CD4-positive, alpha-beta memory T cell (primary cell): ENCODE measurements at regions not wholly inside any gene's neighbourhood (a gene's known extent, or its start where the extent isn't known, plus 50 kb on each side); places are given as distances from the start of the nearest gene placed in this dataset.

Experiments
- CTCF ChIA-PET: fragments of 350-600 bp; sonication (Branson Sonifier 250); formaldehyde crosslinking; loops from one replicate; lab custom pipeline; 2021; ENCODE audit warnings: inconsistent platforms; ENCODE audit not compliant: partially characterized antibody; lab: Charles Lee
- POLR2A ChIA-PET: fragments of 350-600 bp; sonication (Branson Sonifier 250); formaldehyde crosslinking; loops from one replicate; lab custom pipeline; 2021; ENCODE audit not compliant: partially characterized antibody; lab: Charles Lee
- DNase-seq, 5 donors: peaks; one replicate each; pipeline versions ENCODE4 v3.0.0 to v3.0.0-alpha.2; 2020 to 2022; ENCODE audit warnings: mixed read lengths in 1 of 5
- H3K27ac ChIP-seq: one replicate; pipeline ENCODE4 v1.7.0; 2013; ENCODE audit warnings: low read depth, low read length
- H3K27me3 ChIP-seq: 2 replicates; pipeline ENCODE4 v1.7.0; 2013; ENCODE audit warnings: mild to moderate bottlenecking, low read length, moderate library complexity; ENCODE audit not compliant: insufficient read depth
- H3K36me3 ChIP-seq: 2 replicates; pipeline ENCODE4 v1.7.0; 2013; ENCODE audit warnings: mild to moderate bottlenecking, low read length, moderate library complexity; ENCODE audit not compliant: insufficient read depth
- H3K4me1 ChIP-seq: 2 replicates; pipeline ENCODE4 v1.7.0; 2013; ENCODE audit warnings: mild to moderate bottlenecking, low read length, moderate library complexity; ENCODE audit not compliant: insufficient read depth
- H3K4me3 ChIP-seq, 2 donors: one replicate each; pipeline ENCODE4 v1.7.0; 2013; ENCODE audit warnings: low read length in 2 of 2, mild to moderate bottlenecking in 1 of 2
- H3K9me3 ChIP-seq, 2 donors: one replicate each; pipeline ENCODE4 v1.7.0; 2013; ENCODE audit warnings: low read length in 2 of 2, control low read depth in 1 of 2; ENCODE audit not compliant: control insufficient read depth in 1 of 2
- H3K27ac Mint-ChIP-seq, 7 donors: one replicate each; pipeline ENCODE4 v1.8.0; 2020 to 2021; ENCODE audit warnings: mixed read lengths in 7 of 7, mild to moderate bottlenecking in 6 of 7, inconsistent platforms in 3 of 7, moderate library complexity in 3 of 7
- H3K27me3 Mint-ChIP-seq, 2 donors: one replicate each; pipeline ENCODE4 v1.8.0; 2020 to 2021; ENCODE audit warnings: mixed read lengths in 2 of 2
- H3K36me3 Mint-ChIP-seq, 2 donors: one replicate each; pipeline ENCODE4 v1.8.0; 2020 to 2021; ENCODE audit warnings: mixed read lengths in 2 of 2, inconsistent platforms in 1 of 2, mild to moderate bottlenecking in 1 of 2
- H3K4me1 Mint-ChIP-seq, 4 donors: one replicate each; pipeline ENCODE4 v1.8.0; 2020 to 2021; ENCODE audit warnings: mixed read lengths in 4 of 4, mild to moderate bottlenecking in 1 of 4
- H3K4me3 Mint-ChIP-seq, 8 donors: one replicate each; pipeline ENCODE4 v1.8.0; 2020 to 2021; ENCODE audit warnings: mixed read lengths in 8 of 8, mild to moderate bottlenecking in 7 of 8, moderate library complexity in 6 of 8, inconsistent platforms in 3 of 8
- H3K9me3 Mint-ChIP-seq, 8 donors: one replicate each; pipeline ENCODE4 v1.8.0; 2020 to 2021; ENCODE audit warnings: mixed read lengths in 8 of 8, mild to moderate bottlenecking in 5 of 8, inconsistent platforms in 3 of 8, moderate library complexity in 1 of 8
- intact Hi-C: fragments of 100-400 bp; cut with micrococcal nuclease; formaldehyde crosslinking; loops from one replicate; pipeline ENCODE4 v1.15.1; 2023

DNA sequence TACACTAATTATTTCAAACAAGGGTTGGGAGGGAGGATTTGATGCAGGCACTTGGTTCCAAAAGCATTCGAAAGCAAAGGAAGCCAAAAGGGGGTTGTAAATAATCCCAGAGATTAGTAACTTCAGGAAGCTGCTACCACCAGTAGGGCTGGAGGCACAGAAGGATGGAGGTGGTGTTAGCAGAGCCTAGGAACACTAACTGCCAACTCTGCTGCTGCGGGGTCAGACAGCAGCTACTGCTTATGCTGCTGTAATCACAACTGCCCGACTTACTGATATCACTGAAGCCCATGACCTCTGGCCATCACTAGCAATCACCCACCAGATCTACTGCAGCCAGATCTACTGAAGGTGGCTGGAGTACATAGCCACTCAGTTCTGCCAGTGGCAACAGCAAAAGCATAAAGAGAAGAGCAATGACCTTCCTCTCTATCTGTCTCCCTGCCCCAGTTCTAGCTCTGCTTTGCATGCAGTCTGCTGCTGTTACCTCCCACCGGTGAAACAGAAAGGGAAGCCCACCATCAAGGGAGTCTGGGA lies 408.5 kb downstream of the PLPP3 start:
- intact Hi-C loops = no loop called here
- H3K36me3 Mint-ChIP-seq = no peaks in the 10 kb centered on the region
- H3K4me3 Mint-ChIP-seq = no peak overlapping the region
- Histone ChIP-seq H3K36me3 (no peaks in the 10 kb centered on the region), H3K27ac (no peak overlapping the region), H3K27me3 (no peaks in the 10 kb centered on the region), H3K4me3 (no peak overlapping the region), H3K4me1 (no peaks in the 10 kb centered on the region), H3K9me3 (no peaks in the 10 kb centered on the region)
- no peak for DNase-seq
- H3K9me3 Mint-ChIP-seq = peaks cover 0 to 6% (median 0%) of the 10 kb centered on the region in 8 donors
- ChIA-PET CTCF (interaction anchor here (1.1 kb wide), 1 partner anchor 15 kb away, joined by 3 read pairs; no protein-coding TSS in a partner anchor), POLR2A (no interaction called here)
- H3K4me1 Mint-ChIP-seq = no peaks in the 10 kb centered on the region
- H3K27me3 Mint-ChIP-seq = no peaks in the 10 kb centered on the region
- H3K27ac Mint-ChIP-seq = no peak overlapping the region

DNA sequence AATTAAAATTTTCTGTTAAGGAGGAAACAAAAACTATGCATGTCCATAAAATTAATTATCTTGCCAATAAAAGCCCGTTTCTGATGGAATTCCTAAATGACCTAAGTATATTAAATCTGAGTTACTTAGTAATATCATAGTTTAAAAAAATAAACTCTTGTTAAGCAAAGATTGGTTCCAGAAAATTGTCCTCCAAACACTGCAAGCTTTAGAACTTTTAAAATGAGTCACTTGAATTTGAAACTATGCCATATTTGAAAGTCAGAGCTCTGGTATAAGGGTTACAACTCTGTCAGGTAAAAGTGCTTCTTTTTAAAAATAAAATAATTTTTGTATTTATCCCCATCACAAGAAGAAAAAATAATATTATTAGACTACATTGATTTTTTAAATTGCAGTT lies 409.5 kb downstream of the PLPP3 start:
- intact Hi-C loops = no loop called here
- CTCF ChIA-PET = interaction anchor here (1.1 kb wide), 1 partner anchor 16 kb away, joined by 3 read pairs; no protein-coding TSS in a partner anchor

DNA sequence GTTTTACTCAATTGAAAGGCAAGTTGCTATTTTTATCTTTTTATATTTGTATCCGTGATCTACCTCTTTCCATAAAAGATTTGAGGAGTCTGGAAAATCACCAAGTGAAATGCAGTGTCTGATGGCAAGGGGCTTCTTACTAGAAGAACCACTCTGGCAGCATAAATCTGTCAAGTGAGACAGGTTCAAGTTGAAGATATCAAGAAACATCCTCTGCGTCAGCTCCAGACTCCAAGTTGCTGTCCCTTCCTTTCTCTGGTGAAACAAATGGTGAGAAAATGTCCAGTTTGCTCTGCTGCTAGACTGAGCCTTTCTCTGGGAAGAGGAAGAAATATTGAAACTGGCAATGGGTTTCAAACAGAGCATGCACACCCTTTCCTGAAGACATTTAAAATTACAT lies 411.2 kb downstream of the PLPP3 start:
- H3K27me3 ChIP-seq = no peaks in the 10 kb centered on the region
- Mint-ChIP-seq H3K4me3 (no peak overlapping the region), H3K36me3 (no peaks in the 10 kb centered on the region), H3K27ac (no peak overlapping the region), H3K4me1 (no peaks in the 10 kb centered on the region), H3K27me3 (no peaks in the 10 kb centered on the region), H3K9me3 (peaks cover 0 to 8% (median 2%) of the 10 kb centered on the region in 8 donors)
- no peak overlapping the region for H3K4me3 ChIP-seq
- H3K4me1 ChIP-seq = no peaks in the 10 kb centered on the region
- intact Hi-C loops = no loop called here
- ChIA-PET POLR2A (no interaction called here), CTCF (no interaction called here)
- H3K9me3 ChIP-seq = no peaks in the 10 kb centered on the region
- no peak for DNase-seq
- H3K27ac ChIP-seq = no peak overlapping the region
- H3K36me3 ChIP-seq = no peaks in the 10 kb centered on the region

More for the DNA sequence above, 409.5 kb downstream of the PLPP3 start:
- DNase-seq = no peak
- Mint-ChIP-seq H3K36me3 (no peaks in the 10 kb centered on the region), H3K27me3 (no peaks in the 10 kb centered on the region), H3K9me3 (peaks cover 0 to 8% (median 2%) of the 10 kb centered on the region in 8 donors), H3K4me3 (no peak overlapping the region), H3K4me1 (no peaks in the 10 kb centered on the region), H3K27ac (no peak overlapping the region)
- POLR2A ChIA-PET = no interaction called here
- Histone ChIP-seq H3K27me3 (no peaks in the 10 kb centered on the region), H3K27ac (no peak overlapping the region), H3K4me1 (no peaks in the 10 kb centered on the region), H3K4me3 (no peak overlapping the region), H3K36me3 (no peaks in the 10 kb centered on the region), H3K9me3 (no peaks in the 10 kb centered on the region)

DNA sequence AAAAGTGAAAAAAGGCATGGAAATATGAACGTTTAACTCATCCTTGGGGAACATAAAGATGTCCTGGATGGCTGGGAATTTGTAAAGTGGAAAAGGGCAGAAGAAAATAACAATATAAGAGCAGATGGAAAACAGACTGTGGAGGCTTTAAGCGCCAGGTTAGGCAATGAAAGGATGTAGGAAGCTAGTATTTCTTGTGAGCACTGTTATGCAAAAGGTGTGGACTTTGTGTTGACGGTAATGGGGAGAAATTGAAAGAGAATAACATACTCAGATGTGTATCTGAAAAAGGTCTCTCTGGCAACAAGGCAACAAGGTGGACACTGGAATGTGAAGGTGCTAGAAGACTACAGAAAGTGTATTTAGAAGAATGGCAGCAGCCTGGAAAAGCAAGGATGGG lies 411.8 kb downstream of the PLPP3 start:
- H3K4me3 Mint-ChIP-seq = no peak overlapping the region
- POLR2A ChIA-PET = no interaction called here

DNA sequence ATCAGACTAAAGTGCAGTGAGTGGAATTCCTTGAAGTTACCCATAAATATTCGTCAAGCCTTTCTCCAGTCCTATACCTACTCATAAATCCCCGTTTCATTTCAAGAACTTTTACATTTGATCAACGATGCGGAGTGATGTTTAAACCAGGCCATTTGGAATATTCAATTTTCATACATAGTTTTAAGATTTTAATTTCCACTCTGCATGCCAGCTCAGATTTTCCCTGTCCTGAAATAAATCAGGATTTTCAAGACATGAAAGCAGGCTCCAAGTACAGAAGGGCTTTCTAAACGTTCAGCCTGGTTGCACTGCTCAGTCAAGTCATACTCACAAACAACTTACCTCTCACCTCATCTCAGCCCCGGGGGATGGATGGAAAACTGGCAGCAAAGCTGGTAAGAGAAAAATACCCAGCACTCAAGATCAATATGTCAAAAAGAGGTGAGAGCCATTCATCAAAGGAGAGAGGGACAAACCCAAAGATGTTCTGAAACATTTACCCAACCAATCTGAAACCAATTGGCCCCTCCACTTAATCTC lies 418.5 kb downstream of the PLPP3 start:
- Mint-ChIP-seq H3K27me3 (no peaks in the 10 kb centered on the region), H3K36me3 (no peaks in the 10 kb centered on the region), H3K27ac (no peak overlapping the region), H3K9me3 (peaks cover 0 to 6% (median 5%) of the 10 kb centered on the region in 8 donors), H3K4me3 (no peak overlapping the region), H3K4me1 (no peaks in the 10 kb centered on the region)
- Histone ChIP-seq H3K4me1 (no peaks in the 10 kb centered on the region), H3K27me3 (no peaks in the 10 kb centered on the region), H3K27ac (no peak overlapping the region), H3K9me3 (no peaks in the 10 kb centered on the region), H3K36me3 (no peaks in the 10 kb centered on the region), H3K4me3 (no peak overlapping the region)
- CTCF ChIA-PET = no interaction called here
- POLR2A ChIA-PET = no interaction called here
- intact Hi-C loops = no loop called here
- DNase-seq = no peak

More for the DNA sequence above, 411.8 kb downstream of the PLPP3 start:
- no peaks in the 10 kb centered on the region for H3K27me3 Mint-ChIP-seq
- no peaks in the 10 kb centered on the region for H3K4me1 ChIP-seq
- H3K9me3 Mint-ChIP-seq = peaks cover 0 to 8% (median 2%) of the 10 kb centered on the region in 8 donors
- no peak overlapping the region for H3K4me3 ChIP-seq
- intact Hi-C loops = no loop called here
- no peak overlapping the region for H3K27ac ChIP-seq
- H3K36me3 Mint-ChIP-seq = no peaks in the 10 kb centered on the region
- DNase-seq = no peak
- no peaks in the 10 kb centered on the region for H3K36me3 ChIP-seq
- H3K9me3 ChIP-seq = no peaks in the 10 kb centered on the region
- H3K27me3 ChIP-seq = no peaks in the 10 kb centered on the region
- no peak overlapping the region for H3K27ac Mint-ChIP-seq
- CTCF ChIA-PET = no interaction called here
- no peaks in the 10 kb centered on the region for H3K4me1 Mint-ChIP-seq

DNA sequence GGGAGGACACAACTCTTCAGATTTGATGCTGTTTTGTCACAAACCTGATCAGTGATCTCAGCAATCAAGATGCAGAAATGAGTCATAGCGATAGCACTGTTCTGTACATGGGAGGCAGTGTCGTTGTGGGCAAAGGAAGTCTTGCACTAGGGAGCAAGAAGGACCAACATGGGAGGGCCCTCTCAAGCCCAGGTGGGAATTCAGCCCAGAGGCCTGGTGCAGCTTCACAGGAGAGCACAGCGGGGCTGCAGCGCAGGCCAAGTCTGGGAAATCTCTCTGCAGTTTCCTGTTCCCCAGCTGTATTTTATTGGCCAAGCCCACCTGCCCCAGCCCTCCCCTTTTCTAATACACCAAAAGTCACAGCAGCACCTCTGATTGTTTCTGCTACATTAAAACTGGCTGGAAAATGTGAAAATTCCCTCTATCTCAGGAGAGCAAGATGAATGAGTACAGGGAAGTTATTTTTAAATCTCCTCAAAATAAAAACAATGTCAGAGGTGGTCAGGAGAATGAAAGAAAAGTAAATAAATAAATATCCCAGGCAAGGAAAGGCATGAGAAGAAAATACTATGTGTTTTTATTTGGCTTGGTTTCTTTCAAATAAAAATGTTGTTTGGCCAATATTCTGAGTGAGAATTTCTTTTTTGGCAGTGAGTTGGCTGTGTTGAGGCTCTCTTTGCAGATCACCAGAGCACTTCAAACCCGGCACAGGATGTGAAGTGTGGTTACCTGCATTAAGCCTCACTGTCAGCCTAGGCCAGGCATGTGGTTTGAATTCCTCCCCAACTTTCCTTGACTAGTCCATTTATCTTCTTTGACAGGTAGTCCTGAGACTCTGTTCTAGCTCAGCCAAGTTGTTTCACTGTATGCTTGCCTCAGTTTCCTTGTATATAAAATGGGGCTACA lies 422.1 kb downstream of the PLPP3 start:
- no peak for DNase-seq
- intact Hi-C loops = no loop called here
- no peak overlapping the region for H3K4me3 ChIP-seq
- H3K27me3 Mint-ChIP-seq = no peaks in the 10 kb centered on the region
- no peaks in the 10 kb centered on the region for H3K27me3 ChIP-seq
- no peaks in the 10 kb centered on the region for H3K36me3 ChIP-seq
- ChIA-PET POLR2A (no interaction called here), CTCF (no interaction called here)
- H3K27ac Mint-ChIP-seq = no peak overlapping the region
- H3K4me3 Mint-ChIP-seq = no peak overlapping the region
- H3K9me3 ChIP-seq = no peaks in the 10 kb centered on the region
- H3K4me1 ChIP-seq = no peaks in the 10 kb centered on the region
- peaks cover 0 to 6% (median 3%) of the 10 kb centered on the region in 8 donors for H3K9me3 Mint-ChIP-seq
- H3K36me3 Mint-ChIP-seq = no peaks in the 10 kb centered on the region
- no peak overlapping the region for H3K27ac ChIP-seq
- no peaks in the 10 kb centered on the region for H3K4me1 Mint-ChIP-seq

DNA sequence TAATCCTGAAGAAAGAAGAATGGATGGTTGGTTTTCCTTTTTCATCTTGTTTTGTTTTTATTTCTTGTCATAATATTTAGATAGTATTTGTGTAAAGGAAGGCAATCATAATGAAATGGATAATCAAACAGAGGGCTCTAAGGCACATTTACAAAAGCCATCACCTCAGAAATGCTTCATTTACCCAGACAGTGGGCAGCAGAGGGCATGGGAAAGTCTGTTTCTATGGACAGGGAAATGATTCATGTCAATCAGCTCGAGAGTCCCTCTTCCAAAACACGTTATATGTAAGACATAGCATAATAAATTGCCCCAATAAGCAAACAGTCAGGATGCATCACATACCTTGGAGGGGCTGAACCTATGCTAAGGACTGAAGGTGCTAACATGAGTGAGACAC lies 426.1 kb downstream of the PLPP3 start:
- CTCF ChIA-PET = no interaction called here

More for the DNA sequence above, 426.1 kb downstream of the PLPP3 start:
- POLR2A ChIA-PET = no interaction called here
- no peak for DNase-seq
- no peak overlapping the region for H3K4me3 Mint-ChIP-seq
- H3K36me3 Mint-ChIP-seq = no peaks in the 10 kb centered on the region
- no peak overlapping the region for H3K4me3 ChIP-seq
- H3K9me3 ChIP-seq = no peaks in the 10 kb centered on the region
- H3K4me1 Mint-ChIP-seq = no peaks in the 10 kb centered on the region
- no peaks in the 10 kb centered on the region for H3K27me3 Mint-ChIP-seq
- peaks cover 0 to 8% (median under 1%) of the 10 kb centered on the region in 8 donors for H3K9me3 Mint-ChIP-seq
- no peaks in the 10 kb centered on the region for H3K4me1 ChIP-seq
- no peak overlapping the region for H3K27ac ChIP-seq
- intact Hi-C loops = no loop called here
- H3K27me3 ChIP-seq = no peaks in the 10 kb centered on the region
- H3K36me3 ChIP-seq = no peaks in the 10 kb centered on the region
- no peak overlapping the region for H3K27ac Mint-ChIP-seq
